Stomach (tissue), 4 donors: ENCODE measurements at regions not wholly inside any gene's neighbourhood (a gene's known extent, or its start where the extent isn't known, plus 50 kb on each side); places are given as distances from the start of the nearest gene placed in this dataset.

Experiments
- EP300 ChIP-seq: sonication (generic); formaldehyde crosslinking; IDR thresholded peaks from one replicate; pipeline ENCODE4 v1.6.1; 2017; ENCODE audit warnings: antibody characterized with exemption
- POLR2A ChIP-seq, 4 donors: fragments of 450-650 bp; IDR thresholded peaks; one replicate each; pipeline ENCODE4 v1.6.1; 2016; ENCODE audit warnings: antibody characterized with exemption in 4 of 4, control low read depth in 2 of 4, mild to moderate bottlenecking in 1 of 4, moderate library complexity in 1 of 4
- POLR2AphosphoS5 ChIP-seq, 3 donors: sonication (generic); formaldehyde crosslinking; IDR thresholded peaks; one replicate each; pipeline ENCODE4 v1.6.1; 2016; ENCODE audit warnings: antibody characterized with exemption in 3 of 3
- TF ChIP-seq, protein P1 (sequence below), 7 experiments: fragments of 450-650 bp in 4 of 7; fragments of 200-600 bp in 3 of 7; sonication (generic) in 3 of 7; IDR thresholded peaks; one replicate each; pipeline ENCODE4 v1.5.1; 2016 to 2019; ENCODE audit warnings: antibody characterized with exemption in 7 of 7, control low read depth in 2 of 7, mild to moderate bottlenecking in 1 of 7

DNA sequence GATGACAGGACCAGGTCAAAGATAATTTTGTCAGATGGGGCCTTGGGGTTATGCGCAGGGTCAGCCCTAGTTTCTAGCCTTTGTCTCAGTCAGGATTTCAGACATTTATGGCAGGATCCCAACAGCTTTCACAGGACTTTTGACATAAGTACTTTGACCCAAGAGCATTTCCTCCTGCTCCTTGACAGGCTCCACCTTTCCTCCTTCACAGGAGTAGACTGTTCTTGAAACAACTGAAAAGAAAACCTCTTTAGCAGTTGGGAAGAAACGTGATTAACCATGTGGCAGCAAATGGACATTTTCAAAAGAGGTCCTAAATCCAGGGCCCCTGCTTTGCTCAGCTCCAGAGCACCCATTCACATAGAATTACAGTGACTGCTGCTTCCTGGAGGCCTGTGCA is 120.4 kb upstream of the MAP3K7 start:
- TF ChIP-seq, protein P1, sequence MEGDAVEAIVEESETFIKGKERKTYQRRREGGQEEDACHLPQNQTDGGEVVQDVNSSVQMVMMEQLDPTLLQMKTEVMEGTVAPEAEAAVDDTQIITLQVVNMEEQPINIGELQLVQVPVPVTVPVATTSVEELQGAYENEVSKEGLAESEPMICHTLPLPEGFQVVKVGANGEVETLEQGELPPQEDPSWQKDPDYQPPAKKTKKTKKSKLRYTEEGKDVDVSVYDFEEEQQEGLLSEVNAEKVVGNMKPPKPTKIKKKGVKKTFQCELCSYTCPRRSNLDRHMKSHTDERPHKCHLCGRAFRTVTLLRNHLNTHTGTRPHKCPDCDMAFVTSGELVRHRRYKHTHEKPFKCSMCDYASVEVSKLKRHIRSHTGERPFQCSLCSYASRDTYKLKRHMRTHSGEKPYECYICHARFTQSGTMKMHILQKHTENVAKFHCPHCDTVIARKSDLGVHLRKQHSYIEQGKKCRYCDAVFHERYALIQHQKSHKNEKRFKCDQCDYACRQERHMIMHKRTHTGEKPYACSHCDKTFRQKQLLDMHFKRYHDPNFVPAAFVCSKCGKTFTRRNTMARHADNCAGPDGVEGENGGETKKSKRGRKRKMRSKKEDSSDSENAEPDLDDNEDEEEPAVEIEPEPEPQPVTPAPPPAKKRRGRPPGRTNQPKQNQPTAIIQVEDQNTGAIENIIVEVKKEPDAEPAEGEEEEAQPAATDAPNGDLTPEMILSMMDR (IDR thresholded peaks at IDR 0.05): no peak
- TF ChIP-seq POLR2AphosphoS5 (IDR thresholded peaks at IDR 0.05): no peak
- no peak for TF ChIP-seq EP300
- TF ChIP-seq POLR2A (IDR thresholded peaks at IDR 0.05): no peak
